A673 (cell line): ENCODE measurements at regions not wholly inside any gene's neighbourhood (a gene's known extent, or its start where the extent isn't known, plus 50 kb on each side); places are given as distances from the start of the nearest gene placed in this dataset.

Experiments
- BruUV-seq: library from RNA; stranded (reverse); fragments of 400-500 nt; replicated peaks from 2 replicates; lab custom pipeline; 2021; lab: Mats Ljungman, UMichigan
- CTCF ChIA-PET: fragments of 300-600 bp; sonication (Branson Sonifier 250); formaldehyde crosslinking; loops from one replicate; lab custom pipeline; 2022; ENCODE audit warnings: antibody characterized with exemption; lab: Charles Lee
- POLR2A ChIA-PET: fragments of 300-600 bp; sonication (Branson Sonifier 250); formaldehyde crosslinking; loops from one replicate; lab custom pipeline; 2022; ENCODE audit warnings: antibody characterized with exemption; ENCODE audit not compliant: low non-redundant PET; lab: Charles Lee
- DNase-seq: peaks from one replicate; pipeline ENCODE4 v3.0.0-alpha.2; 2015; ENCODE audit warnings: low spot score
- H3K27ac ChIP-seq: fragments of 200-600 bp; sonication (generic); 2 replicates; pipeline ENCODE4 v1.5.1; 2016; ENCODE audit warnings: mixed run types, low read depth, mild to moderate bottlenecking, mixed read lengths, antibody characterized with exemption, low read length; ENCODE audit not compliant: poor library complexity, severe bottlenecking
- H3K27me3 ChIP-seq: fragments of 200-600 bp; sonication (generic); replicated peaks from 2 replicates; pipeline ENCODE4 v1.6.1; 2017; ENCODE audit warnings: mixed run types, low read depth, mild to moderate bottlenecking, mixed read lengths, antibody characterized with exemption, low read length; ENCODE audit not compliant: insufficient read depth, poor library complexity
- H3K36me3 ChIP-seq: fragments of 200-600 bp; sonication (generic); 2 replicates; pipeline ENCODE4 v1.6.1; 2016; ENCODE audit warnings: mixed run types, mild to moderate bottlenecking, mixed read lengths, antibody characterized with exemption, low read length; ENCODE audit not compliant: insufficient read depth, poor library complexity, severe bottlenecking
- H3K4me1 ChIP-seq: fragments of 200-600 bp; sonication (generic); 2 replicates; pipeline ENCODE4 v1.6.1; 2017; ENCODE audit warnings: mixed run types, mild to moderate bottlenecking, mixed read lengths, antibody characterized with exemption, low read length; ENCODE audit not compliant: insufficient read depth, poor library complexity, severe bottlenecking
- H3K4me3 ChIP-seq: fragments of 200-600 bp; sonication (generic); 2 replicates; pipeline ENCODE4 v1.5.1; 2016; ENCODE audit warnings: low read depth, mixed run types, mild to moderate bottlenecking, mixed read lengths, low read length; ENCODE audit not compliant: poor library complexity, severe bottlenecking
- H3K9me3 ChIP-seq: fragments of 200-600 bp; sonication (generic); 2 replicates; pipeline ENCODE4 v1.6.1; 2016; ENCODE audit warnings: mixed run types, low read depth, mild to moderate bottlenecking, mixed read lengths, antibody characterized with exemption, low read length; ENCODE audit not compliant: poor library complexity, severe bottlenecking
- EZH2 ChIP-seq: fragments of 200-600 bp; sonication (generic); IDR thresholded peaks from 2 replicates; pipeline ENCODE4 v1.6.1; 2017; ENCODE audit warnings: borderline replicate concordance, low read depth, mild to moderate bottlenecking, mixed read lengths, antibody characterized with exemption, low read length; ENCODE audit not compliant: poor library complexity, severe bottlenecking
- intact Hi-C: fragments of 100-400 bp; cut with micrococcal nuclease; formaldehyde crosslinking; loops from one replicate; pipeline ENCODE4 v1.10.0; 2022; ENCODE audit not compliant: unreplicated experiment
- TF ChIP-seq, protein P1 (sequence below): fragments of 300-800, 200-600 bp; sonication (generic); conservative IDR thresholded peaks from 2 replicates; pipeline ENCODE4 v1.5.1; 2017; ENCODE audit warnings: low read depth, mild to moderate bottlenecking, antibody characterized with exemption, low read length, moderate library complexity, mixed read lengths

DNA sequence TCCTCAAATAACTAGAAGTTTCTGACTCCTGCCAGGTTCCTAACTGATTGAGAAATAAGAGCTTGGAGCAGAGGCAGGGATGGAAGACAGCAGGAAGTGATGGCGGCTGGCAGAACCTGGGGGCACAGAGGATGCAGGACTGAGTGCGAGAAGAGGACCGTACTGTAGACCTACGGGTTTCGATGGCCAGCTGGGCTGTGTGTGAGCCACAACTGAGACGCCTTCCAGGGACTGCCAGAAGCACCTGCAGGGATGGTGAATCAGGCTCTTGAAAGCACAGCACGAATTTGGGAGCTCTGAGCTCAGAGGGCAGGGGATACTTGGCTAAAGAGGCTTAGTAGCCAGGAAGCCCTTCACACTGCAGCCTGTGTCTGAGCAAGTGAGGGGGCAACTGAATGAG is 165.6 kb downstream of the ABHD5 start:
- no peaks in the 10 kb centered on the region for H3K27me3 ChIP-seq
- CTCF ChIA-PET = interaction anchor here (0.7 to 1.9 kb wide), 2 partner anchors 14 to 342 kb away, joined by 4 to 7 read pairs; no protein-coding TSS in a partner anchor
- POLR2A ChIA-PET = no interaction called here
- no peak for DNase-seq
- H3K4me3 ChIP-seq = no peak overlapping the region
- H3K36me3 ChIP-seq = no peaks in the 10 kb centered on the region
- H3K9me3 ChIP-seq = no peaks in the 10 kb centered on the region
- no peaks in the 10 kb centered on the region for H3K4me1 ChIP-seq
- intact Hi-C loops = loop anchor here (10.0 kb wide), 2 partner anchors 258 to 338 kb away; no protein-coding TSS in a partner anchor
- H3K27ac ChIP-seq = no peak overlapping the region
- BruUV-seq = no TSS peak
- no peak for TF ChIP-seq EZH2
- TF ChIP-seq, protein P1, sequence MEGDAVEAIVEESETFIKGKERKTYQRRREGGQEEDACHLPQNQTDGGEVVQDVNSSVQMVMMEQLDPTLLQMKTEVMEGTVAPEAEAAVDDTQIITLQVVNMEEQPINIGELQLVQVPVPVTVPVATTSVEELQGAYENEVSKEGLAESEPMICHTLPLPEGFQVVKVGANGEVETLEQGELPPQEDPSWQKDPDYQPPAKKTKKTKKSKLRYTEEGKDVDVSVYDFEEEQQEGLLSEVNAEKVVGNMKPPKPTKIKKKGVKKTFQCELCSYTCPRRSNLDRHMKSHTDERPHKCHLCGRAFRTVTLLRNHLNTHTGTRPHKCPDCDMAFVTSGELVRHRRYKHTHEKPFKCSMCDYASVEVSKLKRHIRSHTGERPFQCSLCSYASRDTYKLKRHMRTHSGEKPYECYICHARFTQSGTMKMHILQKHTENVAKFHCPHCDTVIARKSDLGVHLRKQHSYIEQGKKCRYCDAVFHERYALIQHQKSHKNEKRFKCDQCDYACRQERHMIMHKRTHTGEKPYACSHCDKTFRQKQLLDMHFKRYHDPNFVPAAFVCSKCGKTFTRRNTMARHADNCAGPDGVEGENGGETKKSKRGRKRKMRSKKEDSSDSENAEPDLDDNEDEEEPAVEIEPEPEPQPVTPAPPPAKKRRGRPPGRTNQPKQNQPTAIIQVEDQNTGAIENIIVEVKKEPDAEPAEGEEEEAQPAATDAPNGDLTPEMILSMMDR = no peak

DNA sequence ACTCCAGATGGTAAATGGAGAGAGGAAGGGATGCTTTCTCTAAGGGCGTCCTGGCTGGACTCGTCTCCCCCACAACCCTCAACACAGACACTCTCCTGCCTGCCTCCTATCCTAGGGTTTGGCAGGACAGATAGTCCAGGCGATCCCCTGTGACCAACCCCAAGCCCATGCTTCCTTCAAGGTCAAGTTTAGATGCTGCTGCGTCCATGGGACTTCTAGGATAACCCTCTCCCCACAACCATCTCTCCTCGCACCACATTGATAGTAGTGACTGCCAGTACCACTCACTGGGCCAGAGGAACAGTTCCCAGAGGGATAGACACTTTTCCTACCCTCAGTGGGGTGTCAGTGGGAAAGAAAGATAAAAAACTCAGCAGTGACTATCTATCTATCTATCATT is 166.0 kb downstream of the ABHD5 start:
- TF ChIP-seq, protein P1 = no peak
- no peak for TF ChIP-seq EZH2
- BruUV-seq = no TSS peak
- H3K4me1 ChIP-seq = no peaks in the 10 kb centered on the region
- no peaks in the 10 kb centered on the region for H3K9me3 ChIP-seq
- POLR2A ChIA-PET = no interaction called here
- H3K4me3 ChIP-seq = no peak overlapping the region
- DNase-seq = no peak
- no peak overlapping the region for H3K27ac ChIP-seq
- H3K36me3 ChIP-seq = no peaks in the 10 kb centered on the region
- CTCF ChIA-PET = interaction anchor here (1.9 kb wide), 1 partner anchor 342 kb away, joined by 4 read pairs; no protein-coding TSS in a partner anchor
- no peaks in the 10 kb centered on the region for H3K27me3 ChIP-seq
- intact Hi-C loops = loop anchor here (10.0 kb wide), 2 partner anchors 258 to 338 kb away; no protein-coding TSS in a partner anchor

DNA sequence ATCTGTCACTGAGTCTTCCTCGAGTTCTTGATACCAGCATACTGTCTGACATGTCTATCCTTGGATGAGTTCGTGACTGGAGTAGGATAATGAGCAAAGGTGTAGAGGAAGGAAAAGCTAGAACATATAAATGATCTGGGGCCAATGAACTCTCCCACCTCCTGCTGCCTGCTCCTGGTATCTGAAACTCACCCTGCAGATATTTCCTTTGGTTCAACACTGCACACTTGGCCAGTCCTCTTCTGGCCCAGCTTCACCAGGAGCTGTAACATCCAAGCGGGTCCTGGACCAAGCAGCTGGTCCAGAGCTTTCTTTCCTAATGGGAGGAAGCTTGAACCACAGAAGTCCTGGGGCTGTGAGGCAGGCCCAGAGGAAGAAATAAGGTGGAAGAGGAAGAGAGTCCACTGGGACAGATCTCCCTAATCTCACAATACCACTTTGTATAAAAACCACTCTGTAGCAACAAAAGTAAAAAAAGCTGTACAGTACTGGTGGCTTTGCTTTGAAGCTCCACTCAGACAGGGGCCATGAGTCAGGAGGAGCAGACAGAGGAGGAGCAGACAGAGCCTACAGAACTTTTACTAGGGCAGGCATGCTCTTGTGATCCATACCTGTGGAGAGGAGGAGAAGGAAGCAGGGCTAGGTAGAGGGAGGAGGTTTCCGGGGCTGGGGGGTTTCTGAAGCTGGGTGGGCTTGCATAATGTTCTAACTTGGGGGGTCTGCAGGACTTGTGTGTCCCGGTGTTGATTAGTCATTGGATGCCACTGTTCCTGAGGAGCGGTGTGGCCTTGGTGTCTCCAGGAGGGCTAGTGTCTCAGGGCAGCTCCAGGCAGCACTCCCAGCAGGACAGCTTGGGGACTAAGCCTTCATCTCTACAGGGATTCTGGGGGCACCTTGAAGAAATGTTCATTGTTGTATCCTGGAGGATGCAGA is 166.9 kb downstream of the ABHD5 start:
- Histone ChIP-seq H3K36me3 (no peaks in the 10 kb centered on the region), H3K9me3 (no peaks in the 10 kb centered on the region), H3K27ac (no peak overlapping the region), H3K4me3 (no peak overlapping the region), H3K4me1 (no peaks in the 10 kb centered on the region), H3K27me3 (no peaks in the 10 kb centered on the region)
- ChIA-PET CTCF (interaction anchor here (0.6 kb wide), 2 partner anchors 10 to 364 kb away, joined by 3 read pairs; no protein-coding TSS in a partner anchor), POLR2A (no interaction called here)
- no peak for TF ChIP-seq EZH2
- TF ChIP-seq, protein P1 = no peak
- intact Hi-C loops = loop anchor here (10.0 kb wide), 2 partner anchors 257 to 337 kb away; no protein-coding TSS in a partner anchor
- no TSS peak for BruUV-seq
- DNase-seq = no peak
